PC-3 (cell line): ENCODE measurements at regions not wholly inside any gene's neighbourhood (a gene's known extent, or its start where the extent isn't known, plus 50 kb on each side); places are given as distances from the start of the nearest gene placed in this dataset.

Experiments
- EZH2 ChIP-seq: fragments of 300-600 bp; sonication (generic); IDR thresholded peaks from one replicate; pipeline ENCODE4 v1.6.1; 2017; ENCODE audit warnings: antibody characterized with exemption, mild to moderate bottlenecking, low read length; ENCODE audit not compliant: unreplicated experiment
- TF ChIP-seq, protein P1 (sequence below): fragments of 300-600 bp; sonication (generic); conservative IDR thresholded peaks from 2 replicates; pipeline ENCODE4 v1.5.1; 2017; ENCODE audit warnings: antibody characterized with exemption, low read depth, mild to moderate bottlenecking, low read length

DNA sequence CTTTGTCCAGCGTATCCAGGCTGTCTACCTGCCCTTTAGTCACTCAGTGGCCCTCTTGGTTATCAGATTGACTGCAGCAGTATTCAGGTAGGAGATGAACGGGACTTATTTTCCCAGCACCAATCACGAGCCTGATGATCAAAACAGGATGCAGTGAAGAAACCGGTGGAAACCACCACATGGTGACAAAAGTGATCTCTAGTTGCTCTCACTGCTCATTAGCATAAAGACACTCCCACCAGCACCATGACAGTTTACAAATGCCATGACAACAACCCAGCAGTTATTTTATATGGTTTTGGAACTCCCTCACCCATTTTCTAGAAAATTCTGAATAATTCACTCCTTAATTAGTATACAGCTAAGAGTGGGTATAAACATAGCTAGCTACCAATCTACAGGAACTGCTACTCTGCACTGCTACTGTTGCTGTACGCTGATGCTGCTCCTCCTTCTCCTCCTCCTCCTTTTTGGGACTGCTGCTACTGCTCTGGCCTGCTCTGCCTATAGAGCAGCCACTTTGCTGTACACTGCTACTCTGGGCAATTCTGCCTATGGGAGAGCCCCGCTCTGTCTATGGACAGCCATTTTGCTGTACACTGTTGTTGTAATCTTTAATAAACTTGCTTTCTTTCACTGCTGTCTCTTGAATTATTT, 142.5 kb upstream of the SSTR1 start:
- TF ChIP-seq EZH2: no peak
- TF ChIP-seq, protein P1, sequence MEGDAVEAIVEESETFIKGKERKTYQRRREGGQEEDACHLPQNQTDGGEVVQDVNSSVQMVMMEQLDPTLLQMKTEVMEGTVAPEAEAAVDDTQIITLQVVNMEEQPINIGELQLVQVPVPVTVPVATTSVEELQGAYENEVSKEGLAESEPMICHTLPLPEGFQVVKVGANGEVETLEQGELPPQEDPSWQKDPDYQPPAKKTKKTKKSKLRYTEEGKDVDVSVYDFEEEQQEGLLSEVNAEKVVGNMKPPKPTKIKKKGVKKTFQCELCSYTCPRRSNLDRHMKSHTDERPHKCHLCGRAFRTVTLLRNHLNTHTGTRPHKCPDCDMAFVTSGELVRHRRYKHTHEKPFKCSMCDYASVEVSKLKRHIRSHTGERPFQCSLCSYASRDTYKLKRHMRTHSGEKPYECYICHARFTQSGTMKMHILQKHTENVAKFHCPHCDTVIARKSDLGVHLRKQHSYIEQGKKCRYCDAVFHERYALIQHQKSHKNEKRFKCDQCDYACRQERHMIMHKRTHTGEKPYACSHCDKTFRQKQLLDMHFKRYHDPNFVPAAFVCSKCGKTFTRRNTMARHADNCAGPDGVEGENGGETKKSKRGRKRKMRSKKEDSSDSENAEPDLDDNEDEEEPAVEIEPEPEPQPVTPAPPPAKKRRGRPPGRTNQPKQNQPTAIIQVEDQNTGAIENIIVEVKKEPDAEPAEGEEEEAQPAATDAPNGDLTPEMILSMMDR: no peak
